HEK293 (cell line): ENCODE measurements at regions not wholly inside any gene's neighbourhood (a gene's known extent, or its start where the extent isn't known, plus 50 kb on each side); places are given as distances from the start of the nearest gene placed in this dataset.

Source experiments
- CTCF ChIA-PET: fragments of 350-600 bp; formaldehyde crosslinking; extraction: SDS; loops from one replicate; lab custom pipeline; 2021; ENCODE audit warnings: antibody characterized with exemption; lab: Yijun Ruan, JAX
- POLR2A ChIA-PET: fragments of 300-600 bp; formaldehyde crosslinking; extraction: SDS; loops from one replicate; lab custom pipeline; 2020; ENCODE audit warnings: antibody characterized with exemption, inconsistent platforms; lab: Yijun Ruan, JAX
- H3K27ac ChIP-seq: fragments of 200-500 bp; sonication (Bioruptor generic); 2 replicates; pipeline ENCODE4 v1.5.1; 2014; ENCODE audit warnings: low read depth, low read length, control low read depth, inconsistent platforms; ENCODE audit errors: extremely low read depth
- H3K36me3 ChIP-seq, 2 experiments: fragments of 200-500 bp in 1 of 2; sonication (Bioruptor generic) in 1 of 2; 1 replicate in 1 of 2; 2 replicates in 1 of 2; pipeline ENCODE4 v1.5.1; 2014 to 2017; ENCODE audit warnings: inconsistent platforms in 2 of 2, low read length in 2 of 2; ENCODE audit not compliant: control insufficient read depth in 2 of 2, insufficient read depth in 1 of 2
- H3K4me1 ChIP-seq: fragments of 200-500 bp; sonication (Bioruptor generic); 2 replicates; pipeline ENCODE4 v1.5.1; 2014; ENCODE audit warnings: mild to moderate bottlenecking, low read length, inconsistent platforms; ENCODE audit not compliant: control insufficient read depth, insufficient read depth
- H3K4me3 ChIP-seq: 2 replicates; pipeline ENCODE4 v1.5.1; 2011; ENCODE audit warnings: low read depth, mild to moderate bottlenecking, control low read depth, low read length, moderate library complexity
- H3K9me3 ChIP-seq: fragments of 200-500 bp; sonication (Bioruptor generic); 2 replicates; pipeline ENCODE4 v1.5.1; 2014; ENCODE audit warnings: low read depth, low read length, inconsistent platforms; ENCODE audit not compliant: control insufficient read depth, insufficient read depth
- BCL11B ChIP-seq: fragments of 450-650 bp; formaldehyde crosslinking; IDR thresholded peaks from 2 replicates; pipeline ENCODE4 v1.5.1; 2016; ENCODE audit warnings: low read depth, missing biosample characterization, missing genetic modification characterization
- GLI4 ChIP-seq: fragments of 450-650 bp; formaldehyde crosslinking; IDR thresholded peaks from 2 replicates; pipeline ENCODE4 v1.5.1; 2016; ENCODE audit warnings: missing biosample characterization, missing genetic modification characterization
- GLIS2 ChIP-seq: fragments of 450-650 bp; formaldehyde crosslinking; IDR thresholded peaks from 2 replicates; pipeline ENCODE4 v1.5.1; 2016; ENCODE audit warnings: missing biosample characterization, missing genetic modification characterization
- SALL2 ChIP-seq: fragments of 450-650 bp; formaldehyde crosslinking; IDR thresholded peaks from 2 replicates; pipeline ENCODE4 v1.5.0; 2017; ENCODE audit warnings: missing biosample characterization, mild to moderate bottlenecking, missing genetic modification characterization, borderline replicate concordance
- ZNF155 ChIP-seq: fragments of 450-650 bp; formaldehyde crosslinking; IDR thresholded peaks from 2 replicates; pipeline ENCODE4 v1.5.1; 2016; ENCODE audit warnings: missing biosample characterization, missing genetic modification characterization
- ZNF157 ChIP-seq: fragments of 450-650 bp; formaldehyde crosslinking; IDR thresholded peaks from 2 replicates; pipeline ENCODE4 v1.5.1; 2016; ENCODE audit warnings: missing biosample characterization, missing genetic modification characterization
- ZNF24 ChIP-seq: fragments of 450-650 bp; formaldehyde crosslinking; IDR thresholded peaks from 2 replicates; pipeline ENCODE4 v1.5.1; 2016; ENCODE audit warnings: missing biosample characterization, missing genetic modification characterization
- ZNF324 ChIP-seq: fragments of 450-650 bp; formaldehyde crosslinking; IDR thresholded peaks from 2 replicates; pipeline ENCODE4 v1.5.1; 2016; ENCODE audit warnings: missing biosample characterization, missing genetic modification characterization
- ZNF433 ChIP-seq: fragments of 450-650 bp; formaldehyde crosslinking; IDR thresholded peaks from 2 replicates; pipeline ENCODE4 v1.5.1; 2016; ENCODE audit warnings: missing biosample characterization, missing genetic modification characterization, low read depth
- ZNF549 ChIP-seq: fragments of 450-650 bp; IDR thresholded peaks from 2 replicates; pipeline ENCODE4 v1.5.1; 2018; ENCODE audit warnings: missing biosample characterization, missing genetic modification characterization, mild to moderate bottlenecking, inconsistent platforms, moderate library complexity
- ZNF654 ChIP-seq: fragments of 450-650 bp; formaldehyde crosslinking; IDR thresholded peaks from 2 replicates; pipeline ENCODE4 v1.5.1; 2016; ENCODE audit warnings: low read depth, missing biosample characterization, missing genetic modification characterization
- ZNF707 ChIP-seq: fragments of 450-650 bp; formaldehyde crosslinking; IDR thresholded peaks from 2 replicates; pipeline ENCODE4 v1.5.1; 2016; ENCODE audit warnings: missing biosample characterization, missing genetic modification characterization
- ZNF76 ChIP-seq: fragments of 450-650 bp; formaldehyde crosslinking; IDR thresholded peaks from 2 replicates; pipeline ENCODE4; 2016; ENCODE audit warnings: low read depth, missing biosample characterization, missing genetic modification characterization, borderline replicate concordance
- ZSCAN23 ChIP-seq: fragments of 450-650 bp; formaldehyde crosslinking; IDR thresholded peaks from 2 replicates; pipeline ENCODE4 v1.5.1; 2016; ENCODE audit warnings: missing biosample characterization, missing genetic modification characterization
- TF ChIP-seq, protein P1 (sequence below): fragments of 450-650 bp; formaldehyde crosslinking; IDR thresholded peaks from 2 replicates; pipeline ENCODE4 v1.5.1; 2016; ENCODE audit warnings: missing biosample characterization, missing genetic modification characterization
- TF ChIP-seq, protein P2 (sequence below): fragments of 450-650 bp; formaldehyde crosslinking; IDR thresholded peaks from 2 replicates; pipeline ENCODE4 v1.5.1; 2016; ENCODE audit warnings: missing biosample characterization, missing genetic modification characterization
- TF ChIP-seq, protein P3 (sequence below): fragments of 450-650 bp; formaldehyde crosslinking; IDR thresholded peaks from 2 replicates; pipeline ENCODE4 v1.5.1; 2016; ENCODE audit warnings: missing biosample characterization, missing genetic modification characterization
- TF ChIP-seq, protein P4 (sequence below): fragments of 450-650 bp; formaldehyde crosslinking; IDR thresholded peaks from 2 replicates; pipeline ENCODE4 v1.5.1; 2016; ENCODE audit warnings: missing biosample characterization, missing genetic modification characterization

DNA sequence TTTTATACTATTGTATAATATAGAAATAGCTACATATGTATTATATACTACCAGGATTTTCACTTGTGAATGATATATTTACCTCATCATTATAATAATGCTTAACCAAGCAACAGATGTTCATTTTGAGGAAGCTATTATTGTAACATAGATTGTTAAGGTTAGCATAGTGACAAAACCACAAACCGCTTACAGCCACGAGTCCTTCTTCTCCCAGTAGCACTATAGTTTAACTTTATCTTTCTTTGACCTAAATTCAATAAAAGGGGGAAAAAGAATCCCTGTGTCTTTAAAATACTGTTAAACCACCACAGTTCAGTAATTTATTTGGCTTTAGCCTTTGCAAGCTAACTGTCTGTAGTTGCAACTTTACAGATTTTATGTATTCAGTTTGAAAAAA is 1039.4 kb upstream of the B3GALT2 start:
- Histone ChIP-seq H3K27ac (no peak overlapping the region), H3K4me1 (no peaks in the 10 kb centered on the region), H3K9me3 (no peaks in the 10 kb centered on the region)
- no peak for TF ChIP-seq ZNF433
- TF ChIP-seq SALL2, result no peak
- TF ChIP-seq, protein P1, sequence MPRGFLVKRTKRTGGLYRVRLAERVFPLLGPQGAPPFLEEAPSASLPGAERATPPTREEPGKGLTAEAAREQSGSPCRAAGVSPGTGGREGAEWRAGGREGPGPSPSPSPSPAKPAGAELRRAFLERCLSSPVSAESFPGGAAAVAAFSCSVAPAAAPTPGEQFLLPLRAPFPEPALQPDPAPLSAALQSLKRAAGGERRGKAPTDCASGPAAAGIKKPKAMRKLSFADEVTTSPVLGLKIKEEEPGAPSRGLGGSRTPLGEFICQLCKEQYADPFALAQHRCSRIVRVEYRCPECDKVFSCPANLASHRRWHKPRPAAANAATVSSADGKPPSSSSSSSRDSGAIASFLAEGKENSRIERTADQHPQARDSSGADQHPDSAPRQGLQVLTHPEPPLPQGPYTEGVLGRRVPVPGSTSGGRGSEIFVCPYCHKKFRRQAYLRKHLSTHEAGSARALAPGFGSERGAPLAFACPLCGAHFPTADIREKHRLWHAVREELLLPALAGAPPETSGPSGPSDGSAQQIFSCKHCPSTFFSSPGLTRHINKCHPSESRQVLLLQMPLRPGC, result no peak
- TF ChIP-seq ZNF24 (tag by site-specific recombination), result no peak
- no peak for TF ChIP-seq GLIS2 (tag by site-specific recombination)
- no peak for TF ChIP-seq ZNF549 (tag by site-specific recombination)
- no peak for TF ChIP-seq ZNF76 (tag by site-specific recombination)
- TF ChIP-seq, protein P2, sequence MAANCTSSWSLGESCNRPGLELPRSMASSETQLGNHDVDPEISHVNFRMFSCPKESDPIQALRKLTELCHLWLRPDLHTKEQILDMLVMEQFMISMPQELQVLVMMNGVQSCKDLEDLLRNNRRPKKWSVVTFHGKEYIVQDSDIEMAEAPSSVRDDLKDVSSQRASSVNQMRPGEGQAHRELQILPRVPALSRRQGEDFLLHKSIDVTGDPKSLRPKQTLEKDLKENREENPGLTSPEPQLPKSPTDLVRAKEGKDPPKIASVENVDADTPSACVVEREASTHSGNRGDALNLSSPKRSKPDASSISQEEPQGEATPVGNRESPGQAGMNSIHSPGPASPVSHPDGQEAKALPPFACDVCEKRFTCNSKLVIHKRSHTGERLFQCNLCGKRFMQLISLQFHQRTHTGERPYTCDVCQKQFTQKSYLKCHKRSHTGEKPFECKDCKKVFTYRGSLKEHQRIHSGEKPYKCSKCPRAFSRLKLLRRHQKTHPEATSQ (tag by site-specific recombination), result no peak
- TF ChIP-seq ZNF707, result no peak
- no peak for TF ChIP-seq GLI4 (tag by site-specific recombination)
- TF ChIP-seq, protein P3, sequence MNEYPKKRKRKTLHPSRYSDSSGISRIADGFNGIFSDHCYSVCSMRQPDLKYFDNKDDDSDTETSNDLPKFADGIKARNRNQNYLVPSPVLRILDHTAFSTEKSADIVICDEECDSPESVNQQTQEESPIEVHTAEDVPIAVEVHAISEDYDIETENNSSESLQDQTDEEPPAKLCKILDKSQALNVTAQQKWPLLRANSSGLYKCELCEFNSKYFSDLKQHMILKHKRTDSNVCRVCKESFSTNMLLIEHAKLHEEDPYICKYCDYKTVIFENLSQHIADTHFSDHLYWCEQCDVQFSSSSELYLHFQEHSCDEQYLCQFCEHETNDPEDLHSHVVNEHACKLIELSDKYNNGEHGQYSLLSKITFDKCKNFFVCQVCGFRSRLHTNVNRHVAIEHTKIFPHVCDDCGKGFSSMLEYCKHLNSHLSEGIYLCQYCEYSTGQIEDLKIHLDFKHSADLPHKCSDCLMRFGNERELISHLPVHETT (tag by site-specific recombination), result no peak
- no peak for TF ChIP-seq ZNF654 (tag by site-specific recombination)
- no peak for TF ChIP-seq BCL11B
- TF ChIP-seq ZSCAN23 (tag by site-specific recombination), result no peak
- no peak for TF ChIP-seq ZNF155 (tag by site-specific recombination)
- TF ChIP-seq ZNF324, result no peak
- TF ChIP-seq, all 188 proteins: peak for 0
- POLR2A ChIA-PET, result no interaction called here
- H3K36me3 ChIP-seq, result no peaks in the 10 kb centered on the region
- CTCF ChIA-PET, result no interaction called here
- no peak overlapping the region for H3K4me3 ChIP-seq

DNA sequence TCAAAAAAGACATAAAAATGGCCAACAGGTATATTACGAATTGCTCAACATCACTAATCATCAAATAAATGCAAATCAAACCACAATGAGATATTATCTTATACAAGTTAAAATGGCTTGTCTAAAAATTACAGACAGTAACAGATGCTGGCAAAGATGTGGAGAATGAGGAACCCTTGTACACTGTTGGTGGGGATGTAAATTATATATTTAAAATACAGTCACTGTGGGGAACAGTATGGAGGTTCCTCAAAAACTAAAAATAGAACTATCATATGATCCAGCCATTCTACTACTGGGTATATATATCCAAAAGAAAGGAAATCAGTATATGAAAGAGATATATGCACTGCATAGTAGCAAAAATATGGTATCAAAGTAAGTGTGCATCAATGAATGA is 1037.2 kb upstream of the B3GALT2 start:
- Histone ChIP-seq H3K36me3 (no peaks in the 10 kb centered on the region), H3K27ac (no peak overlapping the region), H3K4me1 (no peaks in the 10 kb centered on the region), H3K9me3 (no peaks in the 10 kb centered on the region), H3K4me3 (no peak overlapping the region)
- ChIA-PET CTCF (no interaction called here), POLR2A (no interaction called here)
- no peak for TF ChIP-seq ZNF157
- TF ChIP-seq, protein P4, sequence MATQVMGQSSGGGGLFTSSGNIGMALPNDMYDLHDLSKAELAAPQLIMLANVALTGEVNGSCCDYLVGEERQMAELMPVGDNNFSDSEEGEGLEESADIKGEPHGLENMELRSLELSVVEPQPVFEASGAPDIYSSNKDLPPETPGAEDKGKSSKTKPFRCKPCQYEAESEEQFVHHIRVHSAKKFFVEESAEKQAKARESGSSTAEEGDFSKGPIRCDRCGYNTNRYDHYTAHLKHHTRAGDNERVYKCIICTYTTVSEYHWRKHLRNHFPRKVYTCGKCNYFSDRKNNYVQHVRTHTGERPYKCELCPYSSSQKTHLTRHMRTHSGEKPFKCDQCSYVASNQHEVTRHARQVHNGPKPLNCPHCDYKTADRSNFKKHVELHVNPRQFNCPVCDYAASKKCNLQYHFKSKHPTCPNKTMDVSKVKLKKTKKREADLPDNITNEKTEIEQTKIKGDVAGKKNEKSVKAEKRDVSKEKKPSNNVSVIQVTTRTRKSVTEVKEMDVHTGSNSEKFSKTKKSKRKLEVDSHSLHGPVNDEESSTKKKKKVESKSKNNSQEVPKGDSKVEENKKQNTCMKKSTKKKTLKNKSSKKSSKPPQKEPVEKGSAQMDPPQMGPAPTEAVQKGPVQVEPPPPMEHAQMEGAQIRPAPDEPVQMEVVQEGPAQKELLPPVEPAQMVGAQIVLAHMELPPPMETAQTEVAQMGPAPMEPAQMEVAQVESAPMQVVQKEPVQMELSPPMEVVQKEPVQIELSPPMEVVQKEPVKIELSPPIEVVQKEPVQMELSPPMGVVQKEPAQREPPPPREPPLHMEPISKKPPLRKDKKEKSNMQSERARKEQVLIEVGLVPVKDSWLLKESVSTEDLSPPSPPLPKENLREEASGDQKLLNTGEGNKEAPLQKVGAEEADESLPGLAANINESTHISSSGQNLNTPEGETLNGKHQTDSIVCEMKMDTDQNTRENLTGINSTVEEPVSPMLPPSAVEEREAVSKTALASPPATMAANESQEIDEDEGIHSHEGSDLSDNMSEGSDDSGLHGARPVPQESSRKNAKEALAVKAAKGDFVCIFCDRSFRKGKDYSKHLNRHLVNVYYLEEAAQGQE (tag by site-specific recombination), result no peak
